IMR-90 (cell line): ENCODE measurements at regions not wholly inside any gene's neighbourhood (a gene's known extent, or its start where the extent isn't known, plus 50 kb on each side); places are given as distances from the start of the nearest gene placed in this dataset.

Source experiments
- ATAC-seq: fragments of 200-7000 bp; cut with Tn5 transposase; 2 replicates; pipeline ENCODE4 v1.9.1; 2020; ENCODE audit warnings: low read depth, mild to moderate bottlenecking, moderate library complexity
- BruUV-seq: library from RNA; stranded (reverse); fragments of 400-500 nt; replicated peaks from 2 replicates; lab custom pipeline; 2021; lab: Mats Ljungman, UMichigan
- CTCF ChIA-PET: fragments of 300-600 bp; formaldehyde crosslinking; extraction: SDS; loops from one replicate; lab custom pipeline; 2021; ENCODE audit warnings: antibody characterized with exemption; lab: Yijun Ruan, JAX
- POLR2A ChIA-PET: fragments of 300-600 bp; sonication (Branson Sonifier 250); formaldehyde crosslinking; loops from one replicate; lab custom pipeline; 2022; ENCODE audit warnings: antibody characterized with exemption; ENCODE audit not compliant: unreplicated experiment; lab: Charles Lee
- DNase-seq: peaks from one replicate; pipeline ENCODE4 v3.0.0; 2013
- H2AFZ ChIP-seq: replicated peaks from 2 replicates; pipeline ENCODE3; 2013; ENCODE audit warnings: low read length, mild to moderate bottlenecking; ENCODE audit not compliant: poor library complexity
- H2AK5ac ChIP-seq: 2 replicates; pipeline ENCODE4 v1.6.1; 2013; ENCODE audit warnings: low read depth, low read length, inconsistent platforms
- H2AK9ac ChIP-seq: replicated peaks from 2 replicates; pipeline ENCODE3; 2013; ENCODE audit warnings: mild to moderate bottlenecking, low read depth, low read length, moderate library complexity; ENCODE audit not compliant: poor library complexity
- H2BK120ac ChIP-seq: 2 replicates; pipeline ENCODE4 v1.6.1; 2013; ENCODE audit warnings: low read depth, low read length, inconsistent platforms
- H2BK15ac ChIP-seq: 3 replicates; pipeline ENCODE4 v1.6.1; 2013; ENCODE audit warnings: low read depth, low read length, inconsistent platforms
- H2BK20ac ChIP-seq: 2 replicates; pipeline ENCODE4 v1.6.1; 2013; ENCODE audit warnings: low read depth, mild to moderate bottlenecking, inconsistent platforms, low read length, moderate library complexity
- H2BK5ac ChIP-seq: 2 replicates; pipeline ENCODE4 v1.6.1; 2013; ENCODE audit warnings: mild to moderate bottlenecking, low read depth, low read length, inconsistent platforms; ENCODE audit not compliant: poor library complexity, severe bottlenecking
- H3K14ac ChIP-seq: replicated peaks from 2 replicates; pipeline ENCODE4 v1.6.1; 2013; ENCODE audit warnings: low read depth, low read length, inconsistent platforms
- H3K18ac ChIP-seq: 2 replicates; pipeline ENCODE4 v1.6.1; 2013; ENCODE audit warnings: low read depth, low read length, control low read depth
- H3K23ac ChIP-seq: 2 replicates; pipeline ENCODE4 v1.6.1; 2013; ENCODE audit warnings: low read depth, low read length, inconsistent platforms
- H3K27ac ChIP-seq: 2 replicates; pipeline ENCODE4 v1.5.1; 2013; ENCODE audit warnings: mild to moderate bottlenecking, control low read depth, low read length; ENCODE audit not compliant: insufficient read depth
- H3K27me3 ChIP-seq: 2 replicates; pipeline ENCODE4 v1.6.1; 2013; ENCODE audit warnings: low read length; ENCODE audit not compliant: control insufficient read depth, insufficient read depth
- H3K36me3 ChIP-seq: 2 replicates; pipeline ENCODE4 v1.6.1; 2013; ENCODE audit warnings: low read length, mixed read lengths; ENCODE audit not compliant: control insufficient read depth, insufficient read depth
- H3K4ac ChIP-seq: 2 replicates; pipeline ENCODE4 v1.6.1; 2013; ENCODE audit warnings: low read depth, low read length, inconsistent platforms
- H3K4me1 ChIP-seq: 2 replicates; pipeline ENCODE4 v1.6.1; 2013; ENCODE audit warnings: low read length, mixed read lengths; ENCODE audit not compliant: control insufficient read depth, insufficient read depth
- H3K4me2 ChIP-seq: 2 replicates; pipeline ENCODE4 v1.6.1; 2013; ENCODE audit warnings: low read depth, mild to moderate bottlenecking, control low read depth, low read length, moderate library complexity
- H3K4me3 ChIP-seq: 2 replicates; pipeline ENCODE4 v1.5.1; 2013; ENCODE audit warnings: low read depth, mild to moderate bottlenecking, control low read depth, low read length, moderate library complexity; ENCODE audit not compliant: insufficient read depth
- H3K56ac ChIP-seq: 2 replicates; pipeline ENCODE4 v1.6.1; 2013; ENCODE audit warnings: low read length, inconsistent platforms; ENCODE audit not compliant: insufficient read depth; ENCODE audit errors: extremely low read depth
- H3K79me1 ChIP-seq, 2 experiments: 2 replicates each; pipeline ENCODE4 v1.6.1; 2013; ENCODE audit warnings: low read length in 2 of 2, inconsistent platforms in 1 of 2, low read depth in 1 of 2
- H3K9ac ChIP-seq: 2 replicates; pipeline ENCODE4 v1.6.1; 2013; ENCODE audit warnings: low read depth, low read length, control low read depth
- H3K9me1 ChIP-seq: 2 replicates; pipeline ENCODE4 v1.6.1; 2013; ENCODE audit warnings: low read length, inconsistent platforms; ENCODE audit not compliant: insufficient read depth
- H3K9me3 ChIP-seq: 2 replicates; pipeline ENCODE4 v1.6.1; 2013; ENCODE audit warnings: low read length; ENCODE audit not compliant: control insufficient read depth, insufficient read depth
- H4K20me1 ChIP-seq: 2 replicates; pipeline ENCODE4 v1.6.1; 2013; ENCODE audit warnings: low read length, inconsistent platforms; ENCODE audit not compliant: insufficient read depth
- H4K5ac ChIP-seq: 2 replicates; pipeline ENCODE4 v1.6.1; 2013; ENCODE audit warnings: mild to moderate bottlenecking, low read depth, low read length, control low read depth
- H4K8ac ChIP-seq, 2 experiments: 2 replicates each; pipeline ENCODE4 v1.6.1; 2013; ENCODE audit warnings: low read depth in 2 of 2, low read length in 2 of 2, control low read depth in 1 of 2, inconsistent platforms in 1 of 2
- H4K91ac ChIP-seq: 2 replicates; pipeline ENCODE4 v1.6.1; 2013; ENCODE audit warnings: low read depth, low read length, inconsistent platforms; ENCODE audit not compliant: insufficient read depth
- BHLHE40 ChIP-seq: fragments of 150-350 bp; IDR thresholded peaks from 2 replicates; pipeline ENCODE4 v1.6.1; 2016; ENCODE audit warnings: mild to moderate bottlenecking, low read depth, low read length
- CEBPB ChIP-seq: IDR thresholded peaks from 2 replicates; pipeline ENCODE4 v1.6.1; 2012; ENCODE audit warnings: low read depth, low read length, improper control_type of control experiment
- MAZ ChIP-seq: IDR thresholded peaks from 2 replicates; pipeline ENCODE4 v1.6.1; 2012; ENCODE audit warnings: low read depth, mild to moderate bottlenecking, low read length, improper control_type of control experiment, moderate library complexity, borderline replicate concordance
- MXI1 ChIP-seq: IDR thresholded peaks from 2 replicates; pipeline ENCODE4 v1.6.1; 2012; ENCODE audit warnings: low read depth, mild to moderate bottlenecking, low read length, moderate library complexity, borderline replicate concordance
- POLR2A ChIP-seq: IDR thresholded peaks from 2 replicates; pipeline ENCODE4 v1.6.1; 2012; ENCODE audit warnings: mild to moderate bottlenecking, low read depth, low read length
- SMC3 ChIP-seq: fragments of 150-350 bp; IDR thresholded peaks from 2 replicates; pipeline ENCODE4 v1.6.1; 2016; ENCODE audit warnings: low read depth, mild to moderate bottlenecking, antibody characterized with exemption, low read length, moderate library complexity
- WGBS, 2 experiments: methylation state at CpG; one replicate each; pipeline versions ENCODE4 v1.1.5 to v1.1.7; 2013; ENCODE audit warnings: missing lambda C conversion rate in 2 of 2; ENCODE audit not compliant: insufficient read length in 1 of 2; ENCODE audit errors: extremely low coverage in 2 of 2; 5-methylcytosine and 5-hydroxymethylcytosine counted together
- dilution Hi-C: fragments of 300-500 bp; cut with HindIII; formaldehyde crosslinking; loops from one replicate; pipeline ENCODE4 v1.14.3; 2018; ENCODE audit warnings: low sequenced_read_pairs; ENCODE audit not compliant: unreplicated experiment
- in situ Hi-C: fragments of 300-500 bp; cut with MboI; formaldehyde crosslinking; loops from 3 replicates; pipeline ENCODE4 v1.14.3; 2019; ENCODE audit warnings: low sequenced_read_pairs, inconsistent platforms, mixed read lengths
- intact Hi-C: fragments of 100-400 bp; cut with micrococcal nuclease; formaldehyde crosslinking; loops from 2 replicates; pipeline ENCODE4 v1.10.0; 2022
- TF ChIP-seq, protein P1 (sequence below): fragments of 150-350 bp; IDR thresholded peaks from 2 replicates; pipeline ENCODE4 v1.6.1; 2016; ENCODE audit warnings: low read depth, mild to moderate bottlenecking, low read length, moderate library complexity, borderline replicate concordance
- TF ChIP-seq, protein P2 (sequence below): conservative IDR thresholded peaks from 2 replicates; pipeline ENCODE4 v1.5.1; 2012; ENCODE audit warnings: mild to moderate bottlenecking, low read depth, low read length, improper control_type of control experiment

- no peaks in the 10 kb centered on the region for H4K20me1 ChIP-seq
- no peak overlapping the region for H3K9ac ChIP-seq
- DNase-seq (no peak), ATAC-seq (no peak)
- WGBS, 2 experiments, result no CpG with 5 or more reads among the region's 1 CpG
- H3K4me1 ChIP-seq, result no peaks in the 10 kb centered on the region
- no peak overlapping the region for H4K8ac ChIP-seq
- H3K18ac ChIP-seq, result no peak overlapping the region
- H4K91ac ChIP-seq, result no peak overlapping the region
- no peak overlapping the region for H2AK5ac ChIP-seq
- no peaks in the 10 kb centered on the region for H3K9me1 ChIP-seq
- H3K9me3 ChIP-seq, result no peaks in the 10 kb centered on the region
- ChIA-PET CTCF (no interaction called here), POLR2A (no interaction called here)
- no peak overlapping the region for H2AK9ac ChIP-seq
- H3K4me3 ChIP-seq, result no peak overlapping the region
- no peak overlapping the region for H2BK20ac ChIP-seq
- no peak overlapping the region for H3K14ac ChIP-seq
- dilution Hi-C loops (no loop called here), intact Hi-C loops (no loop called here), in situ Hi-C loops (no loop called here)
- no peak overlapping the region for H2BK120ac ChIP-seq
- no peaks in the 10 kb centered on the region for H3K79me1 ChIP-seq
- H3K27ac ChIP-seq, result no peak overlapping the region
- no peak overlapping the region for H3K4me2 ChIP-seq
- TF ChIP-seq BHLHE40, result no peak
- no peak for TF ChIP-seq CEBPB
- TF ChIP-seq, protein P1, sequence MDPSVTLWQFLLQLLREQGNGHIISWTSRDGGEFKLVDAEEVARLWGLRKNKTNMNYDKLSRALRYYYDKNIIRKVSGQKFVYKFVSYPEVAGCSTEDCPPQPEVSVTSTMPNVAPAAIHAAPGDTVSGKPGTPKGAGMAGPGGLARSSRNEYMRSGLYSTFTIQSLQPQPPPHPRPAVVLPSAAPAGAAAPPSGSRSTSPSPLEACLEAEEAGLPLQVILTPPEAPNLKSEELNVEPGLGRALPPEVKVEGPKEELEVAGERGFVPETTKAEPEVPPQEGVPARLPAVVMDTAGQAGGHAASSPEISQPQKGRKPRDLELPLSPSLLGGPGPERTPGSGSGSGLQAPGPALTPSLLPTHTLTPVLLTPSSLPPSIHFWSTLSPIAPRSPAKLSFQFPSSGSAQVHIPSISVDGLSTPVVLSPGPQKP, result no peak
- TF ChIP-seq, protein P2, sequence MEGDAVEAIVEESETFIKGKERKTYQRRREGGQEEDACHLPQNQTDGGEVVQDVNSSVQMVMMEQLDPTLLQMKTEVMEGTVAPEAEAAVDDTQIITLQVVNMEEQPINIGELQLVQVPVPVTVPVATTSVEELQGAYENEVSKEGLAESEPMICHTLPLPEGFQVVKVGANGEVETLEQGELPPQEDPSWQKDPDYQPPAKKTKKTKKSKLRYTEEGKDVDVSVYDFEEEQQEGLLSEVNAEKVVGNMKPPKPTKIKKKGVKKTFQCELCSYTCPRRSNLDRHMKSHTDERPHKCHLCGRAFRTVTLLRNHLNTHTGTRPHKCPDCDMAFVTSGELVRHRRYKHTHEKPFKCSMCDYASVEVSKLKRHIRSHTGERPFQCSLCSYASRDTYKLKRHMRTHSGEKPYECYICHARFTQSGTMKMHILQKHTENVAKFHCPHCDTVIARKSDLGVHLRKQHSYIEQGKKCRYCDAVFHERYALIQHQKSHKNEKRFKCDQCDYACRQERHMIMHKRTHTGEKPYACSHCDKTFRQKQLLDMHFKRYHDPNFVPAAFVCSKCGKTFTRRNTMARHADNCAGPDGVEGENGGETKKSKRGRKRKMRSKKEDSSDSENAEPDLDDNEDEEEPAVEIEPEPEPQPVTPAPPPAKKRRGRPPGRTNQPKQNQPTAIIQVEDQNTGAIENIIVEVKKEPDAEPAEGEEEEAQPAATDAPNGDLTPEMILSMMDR, result no peak
- no peak for TF ChIP-seq MXI1
- TF ChIP-seq MAZ, result no peak
- no peak for TF ChIP-seq POLR2A
- TF ChIP-seq SMC3, result no peak
- H3K27me3 ChIP-seq, result no peaks in the 10 kb centered on the region
- H3K23ac ChIP-seq, result no peak overlapping the region
- no peak overlapping the region for H2BK5ac ChIP-seq
- no peak overlapping the region for H3K56ac ChIP-seq
- H2BK15ac ChIP-seq, result no peak overlapping the region
- no peak overlapping the region for H4K5ac ChIP-seq
- no TSS peak for BruUV-seq
- H3K36me3 ChIP-seq, result no peaks in the 10 kb centered on the region
- no peak overlapping the region for H3K4ac ChIP-seq
- no peak overlapping the region for H2AFZ ChIP-seq
Measured at GRCh38 chr2:114203679-114204078, 238.8 kb upstream of the DPP10 start.
